K562 (cell line): ENCODE measurements at regions not wholly inside any gene's neighbourhood (a gene's known extent, or its start where the extent isn't known, plus 50 kb on each side); places are given as distances from the start of the nearest gene placed in this dataset.

Experiments
- KLF1 ChIP-seq: fragments of 450-650 bp; IDR thresholded peaks from 2 replicates; pipeline ENCODE4 v1.6.1; 2016; ENCODE audit warnings: missing genetic modification characterization, missing compliant biosample characterization
- NONO ChIP-seq, 2 experiments: fragments of 200-400 bp in 1 of 2; fragments of 450-650 bp in 1 of 2; formaldehyde crosslinking in 1 of 2; IDR thresholded peaks; 2 replicates each; pipeline ENCODE4 v1.6.1; 2017; ENCODE audit warnings: low read depth in 2 of 2, mild to moderate bottlenecking in 2 of 2, moderate library complexity in 2 of 2, low read length in 1 of 2
- PCBP1 ChIP-seq: fragments of 200-400 bp; formaldehyde crosslinking; IDR thresholded peaks from 2 replicates; pipeline ENCODE4 v1.6.1; 2018; ENCODE audit warnings: mild to moderate bottlenecking, low read depth, low read length; ENCODE audit not compliant: poor library complexity, severe bottlenecking
- POLR2G ChIP-seq: fragments of 200-400 bp; formaldehyde crosslinking; IDR thresholded peaks from 2 replicates; pipeline ENCODE4 v1.6.1; 2017; ENCODE audit warnings: low read depth, mild to moderate bottlenecking, antibody characterized with exemption, low read length, moderate library complexity
- SMC3 ChIP-seq: conservative IDR thresholded peaks from 2 replicates; pipeline ENCODE4 v1.6.1; 2011; ENCODE audit warnings: low read depth, low read length, improper control_type of control experiment; ENCODE audit not compliant: insufficient read depth
- TFAM ChIP-seq: fragments of 250-450 bp; sonication (Bioruptor Pico); conservative IDR thresholded peaks from 2 replicates; pipeline ENCODE4 v1.5.0; 2021; ENCODE audit warnings: mild to moderate bottlenecking, moderate library complexity
- ZC3H4 ChIP-seq: sonication (generic); formaldehyde crosslinking; IDR thresholded peaks from 2 replicates; pipeline ENCODE4 v1.9.0; 2021; ENCODE audit warnings: missing genetic modification reagents, borderline replicate concordance
- TF ChIP-seq, protein P1 (sequence below): sonication (generic); formaldehyde crosslinking; IDR thresholded peaks from 2 replicates; pipeline ENCODE4 v1.8.0; 2022; ENCODE audit warnings: mild to moderate bottlenecking, missing genetic modification reagents, borderline replicate concordance
- TF ChIP-seq, protein P2 (sequence below), 2 experiments: fragments of 450-650 bp in 1 of 2; IDR thresholded peaks; 2 replicates each; pipeline ENCODE4 v1.6.1; 2011 to 2017; ENCODE audit warnings: low read depth in 2 of 2, antibody characterized with exemption in 1 of 2, borderline replicate concordance in 1 of 2, low read length in 1 of 2, mild to moderate bottlenecking in 1 of 2, mixed read lengths in 1 of 2; ENCODE audit not compliant: control insufficient read depth in 1 of 2
- TF ChIP-seq, protein P3 (sequence below): IDR thresholded peaks from 3 replicates; pipeline ENCODE4 v1.6.1; 2011; ENCODE audit warnings: borderline replicate concordance, mild to moderate bottlenecking; ENCODE audit not compliant: insufficient read length, insufficient read depth
- TF ChIP-seq, protein P4 (sequence below): sonication (generic); formaldehyde crosslinking; IDR thresholded peaks from 2 replicates; pipeline ENCODE4 v1.8.1; 2022; ENCODE audit warnings: missing genetic modification reagents
- TF ChIP-seq, protein P5 (sequence below), 3 experiments: IDR thresholded peaks in 2 of 3; conservative IDR thresholded peaks in 1 of 3; 2 replicates each; pipeline ENCODE4 v1.5.1; 2011 to 2012; ENCODE audit warnings: low read length in 3 of 3, mild to moderate bottlenecking in 3 of 3, control low read depth in 2 of 3, improper control_type of control experiment in 1 of 3, inconsistent platforms in 1 of 3, low read depth in 1 of 3, mixed read lengths in 1 of 3, moderate library complexity in 1 of 3; ENCODE audit not compliant: insufficient read depth in 2 of 3

DNA sequence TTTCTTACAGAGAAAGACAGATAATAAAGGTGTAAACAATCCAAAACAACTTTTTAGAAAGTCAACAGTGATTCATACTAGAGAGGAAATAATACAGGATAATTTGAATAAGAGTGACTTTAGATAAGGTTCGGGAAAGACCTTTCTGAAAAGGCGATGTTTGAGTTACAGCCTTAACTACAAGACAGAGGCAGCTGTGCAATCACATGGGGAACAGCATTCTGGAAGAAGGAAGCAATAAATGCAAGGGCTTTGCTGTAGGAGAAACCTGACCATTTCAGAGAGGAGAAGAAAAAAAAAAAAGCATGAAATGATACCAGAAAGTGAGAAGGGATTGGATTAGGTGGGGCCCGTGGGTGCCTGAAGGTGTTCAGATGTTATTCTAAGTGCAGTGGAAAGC is 200.6 kb upstream of the ATP11B start:
- TF ChIP-seq TFAM (CRISPR knock-in tag) (no peak), KLF1 (tag) (no peak), PCBP1 (no peak), ZC3H4 (CRISPR knock-in tag) (no peak), SMC3 (no peak), NONO (IDR thresholded peaks at IDR 0.05; ENCODE audit: low read depth in 2 of 2, low read length in 1 of 2) (no peak), POLR2G (no peak)
- TF ChIP-seq, protein P1, sequence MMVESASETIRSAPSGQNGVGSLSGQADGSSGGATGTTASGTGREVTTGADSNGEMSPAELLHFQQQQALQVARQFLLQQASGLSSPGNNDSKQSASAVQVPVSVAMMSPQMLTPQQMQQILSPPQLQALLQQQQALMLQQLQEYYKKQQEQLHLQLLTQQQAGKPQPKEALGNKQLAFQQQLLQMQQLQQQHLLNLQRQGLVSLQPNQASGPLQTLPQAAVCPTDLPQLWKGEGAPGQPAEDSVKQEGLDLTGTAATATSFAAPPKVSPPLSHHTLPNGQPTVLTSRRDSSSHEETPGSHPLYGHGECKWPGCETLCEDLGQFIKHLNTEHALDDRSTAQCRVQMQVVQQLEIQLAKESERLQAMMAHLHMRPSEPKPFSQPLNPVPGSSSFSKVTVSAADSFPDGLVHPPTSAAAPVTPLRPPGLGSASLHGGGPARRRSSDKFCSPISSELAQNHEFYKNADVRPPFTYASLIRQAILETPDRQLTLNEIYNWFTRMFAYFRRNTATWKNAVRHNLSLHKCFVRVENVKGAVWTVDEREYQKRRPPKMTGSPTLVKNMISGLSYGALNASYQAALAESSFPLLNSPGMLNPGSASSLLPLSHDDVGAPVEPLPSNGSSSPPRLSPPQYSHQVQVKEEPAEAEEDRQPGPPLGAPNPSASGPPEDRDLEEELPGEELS (CRISPR knock-in tag) = no peak
- TF ChIP-seq, protein P2, sequence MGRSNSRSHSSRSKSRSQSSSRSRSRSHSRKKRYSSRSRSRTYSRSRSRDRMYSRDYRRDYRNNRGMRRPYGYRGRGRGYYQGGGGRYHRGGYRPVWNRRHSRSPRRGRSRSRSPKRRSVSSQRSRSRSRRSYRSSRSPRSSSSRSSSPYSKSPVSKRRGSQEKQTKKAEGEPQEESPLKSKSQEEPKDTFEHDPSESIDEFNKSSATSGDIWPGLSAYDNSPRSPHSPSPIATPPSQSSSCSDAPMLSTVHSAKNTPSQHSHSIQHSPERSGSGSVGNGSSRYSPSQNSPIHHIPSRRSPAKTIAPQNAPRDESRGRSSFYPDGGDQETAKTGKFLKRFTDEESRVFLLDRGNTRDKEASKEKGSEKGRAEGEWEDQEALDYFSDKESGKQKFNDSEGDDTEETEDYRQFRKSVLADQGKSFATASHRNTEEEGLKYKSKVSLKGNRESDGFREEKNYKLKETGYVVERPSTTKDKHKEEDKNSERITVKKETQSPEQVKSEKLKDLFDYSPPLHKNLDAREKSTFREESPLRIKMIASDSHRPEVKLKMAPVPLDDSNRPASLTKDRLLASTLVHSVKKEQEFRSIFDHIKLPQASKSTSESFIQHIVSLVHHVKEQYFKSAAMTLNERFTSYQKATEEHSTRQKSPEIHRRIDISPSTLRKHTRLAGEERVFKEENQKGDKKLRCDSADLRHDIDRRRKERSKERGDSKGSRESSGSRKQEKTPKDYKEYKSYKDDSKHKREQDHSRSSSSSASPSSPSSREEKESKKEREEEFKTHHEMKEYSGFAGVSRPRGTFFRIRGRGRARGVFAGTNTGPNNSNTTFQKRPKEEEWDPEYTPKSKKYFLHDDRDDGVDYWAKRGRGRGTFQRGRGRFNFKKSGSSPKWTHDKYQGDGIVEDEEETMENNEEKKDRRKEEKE (IDR thresholded peaks at IDR 0.05; ENCODE audit: borderline replicate concordance in 1 of 2, control insufficient read depth in 1 of 2, low read depth in 2 of 2, low read length in 1 of 2) = no peak
- TF ChIP-seq, protein P3, sequence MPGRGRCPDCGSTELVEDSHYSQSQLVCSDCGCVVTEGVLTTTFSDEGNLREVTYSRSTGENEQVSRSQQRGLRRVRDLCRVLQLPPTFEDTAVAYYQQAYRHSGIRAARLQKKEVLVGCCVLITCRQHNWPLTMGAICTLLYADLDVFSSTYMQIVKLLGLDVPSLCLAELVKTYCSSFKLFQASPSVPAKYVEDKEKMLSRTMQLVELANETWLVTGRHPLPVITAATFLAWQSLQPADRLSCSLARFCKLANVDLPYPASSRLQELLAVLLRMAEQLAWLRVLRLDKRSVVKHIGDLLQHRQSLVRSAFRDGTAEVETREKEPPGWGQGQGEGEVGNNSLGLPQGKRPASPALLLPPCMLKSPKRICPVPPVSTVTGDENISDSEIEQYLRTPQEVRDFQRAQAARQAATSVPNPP = no peak
- TF ChIP-seq, protein P4, sequence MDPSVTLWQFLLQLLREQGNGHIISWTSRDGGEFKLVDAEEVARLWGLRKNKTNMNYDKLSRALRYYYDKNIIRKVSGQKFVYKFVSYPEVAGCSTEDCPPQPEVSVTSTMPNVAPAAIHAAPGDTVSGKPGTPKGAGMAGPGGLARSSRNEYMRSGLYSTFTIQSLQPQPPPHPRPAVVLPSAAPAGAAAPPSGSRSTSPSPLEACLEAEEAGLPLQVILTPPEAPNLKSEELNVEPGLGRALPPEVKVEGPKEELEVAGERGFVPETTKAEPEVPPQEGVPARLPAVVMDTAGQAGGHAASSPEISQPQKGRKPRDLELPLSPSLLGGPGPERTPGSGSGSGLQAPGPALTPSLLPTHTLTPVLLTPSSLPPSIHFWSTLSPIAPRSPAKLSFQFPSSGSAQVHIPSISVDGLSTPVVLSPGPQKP (CRISPR knock-in tag) = no peak
- TF ChIP-seq, protein P5, sequence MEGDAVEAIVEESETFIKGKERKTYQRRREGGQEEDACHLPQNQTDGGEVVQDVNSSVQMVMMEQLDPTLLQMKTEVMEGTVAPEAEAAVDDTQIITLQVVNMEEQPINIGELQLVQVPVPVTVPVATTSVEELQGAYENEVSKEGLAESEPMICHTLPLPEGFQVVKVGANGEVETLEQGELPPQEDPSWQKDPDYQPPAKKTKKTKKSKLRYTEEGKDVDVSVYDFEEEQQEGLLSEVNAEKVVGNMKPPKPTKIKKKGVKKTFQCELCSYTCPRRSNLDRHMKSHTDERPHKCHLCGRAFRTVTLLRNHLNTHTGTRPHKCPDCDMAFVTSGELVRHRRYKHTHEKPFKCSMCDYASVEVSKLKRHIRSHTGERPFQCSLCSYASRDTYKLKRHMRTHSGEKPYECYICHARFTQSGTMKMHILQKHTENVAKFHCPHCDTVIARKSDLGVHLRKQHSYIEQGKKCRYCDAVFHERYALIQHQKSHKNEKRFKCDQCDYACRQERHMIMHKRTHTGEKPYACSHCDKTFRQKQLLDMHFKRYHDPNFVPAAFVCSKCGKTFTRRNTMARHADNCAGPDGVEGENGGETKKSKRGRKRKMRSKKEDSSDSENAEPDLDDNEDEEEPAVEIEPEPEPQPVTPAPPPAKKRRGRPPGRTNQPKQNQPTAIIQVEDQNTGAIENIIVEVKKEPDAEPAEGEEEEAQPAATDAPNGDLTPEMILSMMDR (IDR thresholded peaks at IDR 0.05 in 2 of 3, conservative IDR thresholded peaks at IDR 0.05 in 1 of 3; ENCODE audit: insufficient read depth in 2 of 3, low read depth in 1 of 3, low read length in 3 of 3) = no peak
